HuH-7 (cell line): ENCODE measurements at regions not wholly inside any gene's neighbourhood (a gene's known extent, or its start where the extent isn't known, plus 50 kb on each side); places are given as distances from the start of the nearest gene placed in this dataset.
"Not testable (repeated sequence)": the region's sequence is repeated elsewhere in the genome, so short reads cannot be mapped to it uniquely, and the experiment has no call there.

Source experiments
- DNase-seq: peaks from one replicate; pipeline ENCODE4 v3.0.0; 2011; ENCODE audit warnings: low spot score

DNA sequence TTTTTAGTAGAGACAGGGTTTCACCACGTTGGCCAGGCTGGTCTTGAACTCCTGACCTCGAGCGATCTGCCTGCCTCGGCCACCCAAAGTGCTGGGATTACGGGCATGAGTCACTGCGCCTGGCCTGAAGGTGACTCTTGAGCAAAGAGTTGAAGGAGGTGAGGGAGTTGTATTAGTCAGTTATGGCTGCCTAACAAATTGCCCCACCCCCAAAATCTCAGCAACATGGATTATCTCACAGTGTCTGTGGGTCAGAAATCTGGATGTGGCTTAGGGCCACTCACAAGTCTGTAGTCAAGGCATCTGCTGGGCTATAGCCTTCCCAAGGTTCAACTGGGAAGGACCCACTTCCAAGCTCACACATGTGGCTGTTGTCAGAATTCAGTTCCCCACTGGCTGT, 52.8 kb upstream of the ADGRE5 start:
- no peak for DNase-seq

DNA sequence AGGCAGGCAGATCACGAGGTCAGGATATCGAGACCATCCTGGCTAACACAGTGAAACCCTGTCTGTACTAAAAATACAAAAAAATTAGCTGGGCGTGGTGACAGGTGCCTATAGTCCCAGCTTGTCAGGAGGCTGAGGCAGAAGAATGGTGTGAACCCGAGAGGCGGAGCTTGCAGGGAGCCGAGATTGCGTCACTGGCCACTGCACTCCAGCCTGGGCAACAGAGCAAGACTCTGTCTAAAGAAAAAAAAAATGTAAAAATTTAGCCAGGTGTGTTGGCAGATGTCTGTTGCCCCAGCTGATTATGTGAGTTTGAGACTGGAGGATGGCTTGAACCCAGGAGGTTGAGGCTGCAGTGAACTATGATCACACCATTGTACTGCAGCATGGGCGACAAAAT, 54.2 kb upstream of the ADGRE5 start:
- DNase-seq, result not testable (repeated sequence)

DNA sequence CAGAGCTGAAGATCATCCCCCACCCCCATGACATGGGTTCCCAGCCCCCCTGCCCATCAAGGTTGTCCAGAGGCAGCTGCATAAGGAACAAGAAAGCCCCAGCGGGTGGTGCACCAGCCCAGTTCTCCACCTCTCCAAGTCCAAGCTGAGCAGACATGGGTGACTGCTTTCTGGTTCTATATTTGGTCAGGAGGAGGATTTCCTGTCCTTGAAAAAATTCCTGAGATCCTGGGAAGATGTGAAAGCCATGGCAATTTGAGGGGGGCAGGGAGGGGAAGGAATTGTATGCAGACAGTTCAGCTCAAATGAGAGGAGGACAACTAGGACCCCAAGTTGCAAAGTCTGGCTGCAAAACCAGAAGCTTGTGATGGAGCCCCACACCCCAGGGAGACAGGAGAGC, 55.4 kb upstream of the ADGRE5 start:
- DNase-seq, result no peak

DNA sequence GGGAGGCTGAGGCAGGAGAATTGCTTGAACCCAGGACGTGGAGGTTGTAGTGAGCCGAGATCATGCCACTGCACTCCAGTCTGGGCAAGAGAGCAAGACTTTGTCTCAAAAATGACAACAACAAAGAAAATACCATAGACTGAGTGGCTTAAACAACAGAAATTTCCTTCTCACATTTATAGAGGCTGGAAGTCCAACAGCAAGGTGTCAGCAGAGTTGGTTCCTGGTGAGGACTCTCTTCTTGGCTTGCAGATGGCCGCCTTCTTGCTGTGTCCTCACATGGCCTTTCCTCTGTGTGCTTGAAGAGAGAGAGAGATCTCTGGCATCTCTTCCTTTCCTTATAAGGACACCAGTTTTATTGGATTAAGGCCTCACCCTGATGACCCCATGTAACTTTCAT, 56.1 kb upstream of the ADGRE5 start:
- no peak for DNase-seq

DNA sequence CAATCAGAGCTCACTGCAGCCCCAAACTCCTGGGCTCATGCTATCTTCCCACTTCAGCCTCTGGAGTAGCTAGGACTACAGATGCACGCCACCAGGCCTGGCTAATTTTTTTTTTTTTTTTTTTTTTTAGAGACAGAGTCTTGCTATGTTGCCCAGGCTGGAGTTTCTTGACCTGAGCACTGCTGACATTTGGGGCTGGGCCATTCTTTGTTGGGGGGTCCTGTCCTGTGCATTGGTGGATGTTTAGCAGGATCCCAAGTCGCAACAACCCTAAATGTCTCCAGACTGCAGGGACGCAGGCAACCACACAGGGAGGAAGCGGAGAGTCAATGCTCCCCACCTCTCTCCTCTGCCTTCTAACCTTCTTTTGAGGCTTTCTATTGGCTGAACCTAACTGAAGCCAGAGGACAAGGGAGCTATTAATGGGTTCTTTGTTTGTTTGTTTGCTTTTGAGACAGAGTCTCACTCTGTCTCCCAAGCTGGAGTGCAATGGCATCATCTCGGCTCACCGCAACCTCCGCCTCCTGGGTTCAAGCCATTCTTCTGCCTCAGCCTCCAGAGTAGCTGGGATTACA, 58.3 kb upstream of the ADGRE5 start:
- no peak for DNase-seq

DNA sequence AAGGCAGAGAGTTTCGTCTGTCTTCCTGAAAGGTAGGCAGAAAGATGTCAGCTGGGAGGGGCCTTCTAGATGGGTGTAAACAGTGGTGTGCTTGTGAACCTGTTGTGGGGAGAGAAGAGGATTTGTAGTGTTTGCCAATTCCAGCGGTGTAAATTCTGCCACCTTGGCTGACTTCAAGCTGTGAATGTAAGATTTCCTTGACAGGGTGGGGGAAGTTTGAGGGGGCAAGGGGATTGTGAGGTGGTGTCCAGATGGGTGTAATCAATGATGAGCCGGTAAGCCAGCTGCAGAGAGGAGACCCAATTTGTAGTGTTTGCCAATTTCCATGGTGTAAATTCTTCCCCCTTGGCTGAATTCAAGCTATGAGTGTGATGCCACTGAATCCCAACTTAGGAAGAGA, 61.0 kb upstream of the ADGRE5 start:
- no peak for DNase-seq

DNA sequence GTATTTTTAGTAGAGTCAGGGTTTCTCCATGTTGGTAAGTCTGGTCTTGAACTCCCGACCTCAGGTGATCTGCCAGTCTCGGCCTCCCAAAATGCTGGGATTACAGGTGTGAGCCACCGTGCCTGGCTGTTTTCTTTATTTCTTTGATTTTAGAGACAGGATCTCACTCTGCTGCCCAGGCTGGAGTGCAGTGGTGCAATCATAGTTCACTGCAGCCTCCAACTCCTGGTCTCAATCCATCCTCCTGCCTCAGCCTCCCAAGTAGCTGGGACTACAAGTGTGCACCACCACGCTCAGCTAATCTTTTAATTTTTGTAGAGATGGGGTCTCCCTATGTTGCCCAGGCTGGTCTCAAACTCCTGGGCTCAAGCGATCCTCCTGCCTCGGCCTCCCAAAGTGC, 61.5 kb upstream of the ADGRE5 start:
- not testable (repeated sequence) for DNase-seq

DNA sequence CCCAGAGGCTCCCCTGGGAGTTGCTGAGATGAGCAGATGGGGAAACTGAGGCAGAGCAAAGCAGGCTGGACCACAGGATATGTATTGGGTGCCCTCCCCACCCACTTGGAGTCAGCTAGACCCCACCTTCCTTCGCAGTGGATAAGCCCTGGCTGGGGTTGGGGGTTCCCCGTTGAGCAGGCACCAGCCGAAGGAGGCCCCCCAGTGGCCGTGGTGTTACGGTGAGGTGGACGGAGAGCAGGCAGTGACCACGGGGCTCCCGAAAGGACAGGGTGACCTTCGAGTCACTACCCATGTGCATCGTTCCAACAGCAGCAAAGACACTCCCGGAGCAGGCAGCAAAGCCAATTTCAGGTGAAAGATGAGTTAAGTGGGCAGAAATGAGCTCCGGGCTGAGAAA, 62.4 kb upstream of the ADGRE5 start:
- DNase-seq, result peak; percentile 62

DNA sequence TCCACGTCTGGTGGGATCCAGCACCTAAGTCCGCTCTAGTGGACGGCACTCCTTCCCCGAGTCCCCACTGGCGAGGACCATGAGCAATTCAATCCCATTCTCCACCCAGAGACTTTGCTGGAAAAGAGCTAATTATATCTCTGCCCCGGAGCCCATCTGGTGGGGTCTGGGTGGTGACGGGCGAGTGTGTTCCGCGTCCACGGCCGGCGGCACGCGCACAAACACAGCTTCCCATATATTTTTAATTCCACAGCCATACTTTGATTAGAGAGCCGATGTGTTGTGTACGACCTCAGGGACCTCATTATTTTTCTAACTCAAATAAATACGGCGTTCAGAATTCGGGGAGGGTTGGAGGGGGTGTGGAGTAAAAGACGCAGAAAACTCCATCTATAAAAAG, 64.1 kb upstream of the ADGRE5 start:
- no peak for DNase-seq

DNA sequence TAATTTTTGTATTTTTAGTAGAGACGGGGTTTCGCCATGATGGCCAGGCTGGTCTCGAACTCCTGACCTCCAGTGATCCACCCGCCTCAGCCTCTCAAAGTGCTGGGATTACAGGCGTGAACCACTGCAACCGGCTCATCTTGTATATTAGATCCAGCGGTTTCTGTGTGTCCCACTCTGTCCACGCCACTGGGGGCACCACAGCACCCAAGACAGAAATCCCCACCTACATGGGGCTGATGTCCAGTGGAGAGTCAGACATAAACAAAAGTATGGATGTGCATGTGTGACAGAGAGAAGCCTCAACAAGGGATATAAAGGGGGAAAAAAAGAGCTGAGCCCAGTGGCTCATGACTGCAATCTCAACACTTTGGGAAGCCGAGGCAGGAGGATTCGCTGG, 65.8 kb upstream of the ADGRE5 start:
- DNase-seq, result no peak

DNA sequence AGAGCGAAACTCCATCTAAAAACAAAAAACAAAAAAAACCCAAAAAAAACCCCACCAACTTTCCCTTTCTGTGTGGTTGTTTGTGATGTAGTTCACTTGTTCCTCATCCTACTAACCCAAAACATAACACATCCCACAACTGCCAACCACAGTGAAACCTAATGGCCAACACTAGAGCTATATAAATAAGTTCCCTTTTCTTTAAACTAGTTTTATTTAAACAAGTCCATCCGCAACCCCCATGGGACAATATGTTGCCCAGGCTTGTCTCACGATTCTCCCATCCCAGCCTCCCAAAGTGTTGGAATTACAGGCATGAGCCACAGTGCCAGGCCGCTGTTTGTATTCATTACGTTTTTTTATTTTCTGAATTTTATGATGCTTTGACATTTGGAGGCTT, 71.2 kb upstream of the ADGRE5 start:
- no peak for DNase-seq

DNA sequence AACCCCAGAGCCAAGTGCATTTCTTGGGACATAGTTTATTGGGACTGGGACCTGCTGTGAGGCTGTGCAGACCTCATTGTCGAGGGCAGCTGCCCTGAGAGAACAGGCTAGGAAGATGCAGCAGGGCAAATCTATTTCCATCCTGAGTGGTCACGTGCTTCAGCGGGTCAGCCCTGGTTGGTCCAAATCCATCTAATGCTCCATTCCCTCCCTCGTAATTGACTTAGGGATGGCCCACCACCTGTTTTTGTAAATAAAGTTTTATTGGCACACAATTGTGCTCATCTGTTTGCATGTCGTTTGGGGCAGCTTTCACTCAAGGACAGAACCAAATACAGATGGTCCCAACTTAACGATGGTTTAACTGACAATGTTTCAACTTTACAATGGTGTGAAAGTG, 75.5 kb upstream of the ADGRE5 start:
- no peak for DNase-seq

DNA sequence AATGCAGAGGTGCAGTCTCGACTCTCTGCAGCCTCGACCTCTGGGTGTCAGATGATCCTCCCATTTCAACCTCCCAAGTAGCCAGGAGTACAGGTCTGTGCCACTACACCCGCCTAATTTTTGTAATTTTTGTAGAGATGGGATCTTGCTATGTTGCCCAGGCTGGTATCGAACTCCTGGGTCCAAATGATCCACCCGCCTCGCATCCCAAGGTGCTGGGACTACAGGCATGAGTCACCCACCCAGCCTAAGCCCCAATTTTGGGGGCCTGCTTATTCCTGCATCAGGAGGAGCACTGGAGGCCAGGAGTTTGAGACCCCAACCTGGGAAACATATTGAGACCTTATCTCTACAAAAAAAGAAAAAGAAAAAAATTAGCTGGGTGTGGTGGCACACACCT, 80.1 kb upstream of the ADGRE5 start:
- DNase-seq, result no peak

DNA sequence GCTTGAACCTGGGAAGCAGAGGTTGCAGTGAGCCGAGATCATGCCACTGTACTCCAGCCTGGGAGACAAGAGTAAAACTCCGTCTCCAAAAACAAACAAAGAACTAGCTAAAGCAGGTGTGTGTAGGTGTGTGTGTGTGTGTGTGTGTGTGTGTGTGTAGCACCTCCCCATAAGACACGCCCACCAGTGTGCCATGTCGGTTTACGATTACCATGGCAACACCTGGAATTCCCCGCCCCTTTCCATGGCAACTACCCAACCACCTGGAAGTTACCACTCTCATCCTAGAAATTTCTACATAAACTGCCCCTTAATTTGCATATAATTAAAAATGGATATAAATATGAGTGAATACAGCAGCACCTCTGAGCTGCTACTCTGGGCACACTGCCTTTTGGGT, 80.9 kb upstream of the ADGRE5 start:
- DNase-seq, result no peak

DNA sequence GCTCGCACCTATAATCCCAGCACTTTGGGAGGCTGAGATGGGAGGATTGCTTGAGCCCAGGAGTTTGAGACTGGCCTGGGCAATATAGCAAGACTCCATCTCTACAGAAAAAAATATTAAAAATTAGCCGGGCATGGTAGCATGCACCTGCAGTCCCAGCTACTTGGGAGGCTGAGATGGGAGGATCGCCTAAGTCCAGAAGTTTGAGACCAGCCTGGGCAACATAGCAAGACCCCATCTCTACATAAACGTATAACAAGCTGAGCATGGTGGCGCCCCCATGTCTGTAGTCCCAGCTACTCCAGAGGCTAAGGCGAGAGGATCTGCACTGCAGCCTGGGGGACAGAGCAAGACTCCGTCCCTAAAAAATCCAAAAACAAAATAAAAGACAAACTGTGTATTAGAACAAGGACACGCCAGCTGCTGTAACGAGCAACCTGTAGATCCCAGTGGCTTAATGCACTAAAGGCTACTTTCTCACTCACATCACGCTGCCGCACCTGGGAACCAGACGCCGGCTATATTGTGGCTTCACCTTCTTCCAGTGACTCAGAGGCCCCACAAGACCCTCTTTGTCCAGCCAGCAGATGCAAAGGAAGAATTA, 81.9 kb upstream of the ADGRE5 start:
- DNase-seq, result not testable (repeated sequence)

DNA sequence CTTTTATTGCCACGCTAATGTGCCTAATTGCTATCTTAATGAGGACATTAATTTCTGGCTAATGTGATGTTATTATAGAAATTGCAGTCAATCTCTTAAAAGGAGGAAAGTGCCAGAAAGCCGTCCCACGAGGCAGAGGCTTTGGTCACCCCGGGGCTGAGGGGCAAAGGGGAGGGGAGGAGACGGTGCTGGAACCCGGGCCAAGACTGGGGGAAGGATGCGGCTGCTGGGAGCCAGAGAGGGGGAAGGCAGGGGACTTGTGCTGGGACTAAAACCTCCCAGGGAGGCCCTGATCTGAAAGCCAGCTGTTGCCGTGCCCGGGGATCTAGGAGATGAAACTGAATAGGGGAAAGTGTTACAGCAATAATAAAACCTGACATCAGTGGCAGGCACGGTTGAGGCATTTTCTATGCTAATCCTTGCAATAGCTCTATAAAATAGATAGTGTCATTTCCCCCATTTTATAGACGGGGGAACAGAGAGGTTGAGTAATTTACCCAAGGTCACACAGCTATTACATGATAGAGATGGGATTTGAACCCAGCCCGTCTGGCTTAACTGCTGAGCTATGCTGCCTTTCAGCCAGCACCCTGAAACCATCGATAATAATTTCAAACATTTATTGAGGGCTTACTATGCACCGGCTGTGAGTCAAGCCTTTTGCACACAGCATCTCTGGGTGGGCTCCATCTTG, 83.2 kb upstream of the ADGRE5 start:
- DNase-seq, result not testable (repeated sequence)

DNA sequence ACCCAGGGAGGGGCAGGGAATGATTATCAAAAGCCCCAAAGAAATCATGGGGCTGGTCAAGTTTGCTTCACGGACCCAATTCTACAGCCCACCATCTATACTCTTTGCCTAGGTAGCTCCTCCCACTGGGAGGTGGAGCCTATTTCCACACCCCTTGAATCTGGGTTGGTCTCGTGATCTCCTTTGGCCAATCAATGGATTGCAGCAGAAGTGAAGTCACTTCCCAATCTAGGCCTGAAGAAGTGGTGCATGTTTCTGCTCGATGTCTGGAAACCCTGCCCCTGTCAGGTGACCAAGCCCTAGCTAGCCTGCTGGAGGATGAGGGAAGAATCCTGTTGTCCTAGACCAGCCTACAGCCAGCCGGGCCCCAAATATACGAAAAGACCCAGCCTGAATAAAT, 86.3 kb upstream of the ADGRE5 start:
- not testable (repeated sequence) for DNase-seq

DNA sequence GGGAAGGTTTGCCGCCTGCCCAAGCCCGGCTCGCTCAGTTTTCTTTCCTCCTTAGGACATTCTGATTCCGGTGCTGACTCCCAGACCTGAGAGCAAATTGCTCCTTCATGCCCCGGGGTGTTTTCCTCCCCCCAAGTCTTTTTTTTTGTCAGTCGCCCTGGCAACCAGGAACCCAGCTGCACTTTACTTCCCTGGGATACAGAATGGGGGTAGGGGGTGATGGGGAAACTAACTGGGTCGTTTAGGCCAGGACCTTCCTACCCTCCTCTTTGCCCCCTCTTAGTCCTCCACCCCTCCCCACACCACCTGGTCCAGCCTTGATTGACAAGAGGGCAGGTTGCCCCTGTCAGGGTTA, 87.5 kb upstream of the ADGRE5 start:
- DNase-seq, result not testable (repeated sequence)

DNA sequence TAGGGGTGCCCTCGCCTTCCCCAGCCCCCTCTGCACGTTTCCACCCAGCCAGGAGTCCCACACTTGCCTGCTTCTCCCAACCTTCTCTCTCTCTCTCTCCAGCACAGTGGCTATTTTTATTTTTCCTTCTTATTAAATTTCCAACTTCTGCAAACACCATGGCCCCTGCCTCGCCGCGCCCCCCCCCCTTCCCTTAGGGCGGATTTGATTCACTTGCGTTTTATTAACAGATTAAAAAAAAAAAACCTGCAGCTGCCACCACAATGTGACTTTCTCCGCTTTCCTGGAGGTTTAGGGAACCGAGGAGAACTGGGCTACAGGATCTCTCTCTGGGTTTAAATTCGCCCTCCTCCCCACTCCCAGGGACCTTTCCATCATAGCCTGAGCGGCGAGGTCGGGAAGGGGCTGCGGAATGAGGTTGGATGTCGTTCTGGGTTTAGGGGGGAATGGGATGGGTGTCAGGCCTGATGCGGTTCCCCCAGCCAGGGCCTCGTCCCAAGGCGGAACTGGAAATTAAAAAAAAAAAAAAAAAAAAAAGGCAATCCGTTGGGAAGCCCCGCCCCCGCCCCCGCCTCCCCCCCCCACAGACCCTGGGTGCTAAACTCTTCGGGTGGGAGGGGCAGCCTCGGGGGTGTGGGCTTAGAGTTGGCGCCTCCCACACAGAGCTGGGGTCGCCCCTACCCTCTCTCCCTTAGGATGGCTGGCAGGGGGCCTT, 87.3 kb upstream of the ADGRL1 start:
- DNase-seq, result not testable (repeated sequence)

DNA sequence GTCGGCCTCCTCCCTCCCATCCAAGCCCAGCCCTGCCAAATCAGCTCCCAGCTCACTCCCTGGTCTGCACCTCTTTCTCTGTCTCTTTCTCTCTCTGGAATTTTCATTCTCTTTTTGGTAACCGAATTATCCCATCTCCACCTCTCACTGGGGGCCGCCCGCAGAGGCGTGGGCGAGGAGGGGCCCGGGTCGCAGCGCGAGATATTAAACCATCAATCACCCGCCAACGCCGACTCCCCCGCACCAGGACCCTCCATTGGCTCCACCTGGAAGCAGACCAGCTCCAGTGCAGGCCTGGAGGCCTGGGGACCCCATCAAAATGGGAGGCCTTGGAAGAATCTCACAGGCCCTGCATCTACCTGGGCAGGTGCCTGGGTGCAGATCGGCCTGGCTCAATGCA, 83.8 kb upstream of the ADGRL1 start:
- DNase-seq, result not testable (repeated sequence)

DNA sequence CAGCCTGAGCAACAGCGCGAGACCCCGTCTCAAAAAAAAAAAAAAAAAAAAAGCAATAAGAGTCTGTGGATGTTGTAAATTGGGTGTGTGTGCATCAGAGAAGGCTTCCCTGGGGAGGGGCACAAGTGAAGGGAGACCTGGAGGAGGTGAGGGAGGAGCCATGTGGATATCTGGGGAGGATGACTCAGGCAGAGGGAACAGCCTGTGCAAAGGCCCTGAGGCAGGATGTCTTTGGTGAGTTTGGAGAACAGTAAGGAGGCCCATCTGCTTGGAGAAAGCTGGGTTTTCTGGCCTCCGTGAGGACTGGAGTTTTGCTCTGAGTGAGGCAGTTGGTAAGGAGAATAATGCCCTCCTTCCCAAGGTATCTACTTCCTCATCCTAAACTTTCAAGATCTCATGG, 81.9 kb upstream of the ADGRL1 start:
- DNase-seq, result not testable (repeated sequence)

DNA sequence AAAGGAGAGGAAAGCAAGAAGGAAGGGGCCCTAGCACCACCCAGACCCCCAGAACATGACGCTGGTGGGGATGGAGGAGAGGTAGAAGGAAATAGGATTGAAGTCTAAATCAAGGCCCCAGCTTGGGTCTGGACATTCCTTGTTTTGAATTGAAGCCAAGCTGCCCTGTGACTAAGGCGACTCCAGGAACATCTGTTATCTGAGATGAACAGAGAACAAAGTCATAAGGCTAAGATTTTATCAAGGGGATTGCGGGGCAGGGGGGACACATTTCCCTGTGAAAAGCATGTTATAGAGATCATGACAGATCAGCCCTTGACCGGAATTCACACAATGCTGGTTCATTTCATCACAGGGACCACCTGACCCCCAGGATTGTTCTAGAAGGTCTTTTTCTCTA, 80.6 kb upstream of the ADGRL1 start:
- not testable (repeated sequence) for DNase-seq

DNA sequence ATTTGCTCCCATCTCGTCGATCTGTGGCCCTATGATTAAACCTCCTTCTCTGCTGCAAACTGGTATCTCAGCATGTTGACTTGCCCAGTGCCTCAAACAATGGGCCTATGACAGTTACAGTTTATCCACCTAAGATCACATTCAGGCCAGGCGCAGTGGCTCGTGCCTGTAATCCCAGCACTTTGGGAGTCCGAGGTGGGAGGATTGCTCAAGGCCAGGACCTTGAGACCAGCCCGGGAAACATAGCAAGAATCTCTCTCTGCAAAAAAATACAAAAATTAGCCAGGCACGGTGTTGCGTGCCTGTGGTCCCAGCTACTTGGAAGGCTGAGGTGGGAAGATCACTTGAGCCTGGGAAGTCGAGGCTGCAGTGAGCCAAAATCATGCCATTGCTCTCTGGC, 79.8 kb upstream of the ADGRL1 start:
- not testable (repeated sequence) for DNase-seq
